Liver (tissue), 8 donors: ENCODE measurements at regions not wholly inside any gene's neighbourhood (a gene's known extent, or its start where the extent isn't known, plus 50 kb on each side); places are given as distances from the start of the nearest gene placed in this dataset.

Experiments
- DNase-seq: peaks from one replicate; pipeline ENCODE4 v3.0.0-alpha.2; 2017; ENCODE audit warnings: low spot score
- H3K27ac ChIP-seq, 2 donors: one replicate each; pipeline ENCODE4 v1.7.0; 2013; ENCODE audit warnings: inconsistent platforms in 2 of 2, low read length in 2 of 2, control low read depth in 1 of 2, low read depth in 1 of 2, mild to moderate bottlenecking in 1 of 2
- H3K27me3 ChIP-seq, 4 donors: one replicate each; pipeline versions ENCODE4 v1.6.1 to v1.7.0; 2013; ENCODE audit warnings: low read length in 3 of 4, inconsistent platforms in 1 of 4, mild to moderate bottlenecking in 1 of 4, moderate library complexity in 1 of 4; ENCODE audit not compliant: control insufficient read depth in 4 of 4, insufficient read depth in 4 of 4
- H3K36me3 ChIP-seq, 4 donors: one replicate each; pipeline versions ENCODE4 v1.6.1 to v1.7.0; 2013; ENCODE audit warnings: low read length in 3 of 4, mild to moderate bottlenecking in 3 of 4, low read depth in 1 of 4, moderate library complexity in 1 of 4; ENCODE audit not compliant: control insufficient read depth in 4 of 4, insufficient read depth in 3 of 4
- H3K4me1 ChIP-seq, 4 donors: one replicate each; pipeline versions ENCODE4 v1.6.1 to v1.7.0; 2013; ENCODE audit warnings: low read length in 3 of 4, mild to moderate bottlenecking in 3 of 4, moderate library complexity in 1 of 4; ENCODE audit not compliant: control insufficient read depth in 4 of 4, insufficient read depth in 4 of 4
- H3K4me3 ChIP-seq, 3 donors: one replicate each; pipeline versions ENCODE4 v1.6.1 to v1.7.0; 2013; ENCODE audit warnings: low read length in 3 of 3, control low read depth in 1 of 3, low read depth in 1 of 3, mild to moderate bottlenecking in 1 of 3
- H3K9ac ChIP-seq, 2 donors: one replicate each; pipeline ENCODE4 v1.7.0; 2013; ENCODE audit warnings: low read length in 2 of 2, mild to moderate bottlenecking in 2 of 2, moderate library complexity in 2 of 2, control low read depth in 1 of 2, low read depth in 1 of 2
- H3K9me3 ChIP-seq, 4 donors: one replicate each; pipeline versions ENCODE4 v1.6.1 to v1.7.0; 2013; ENCODE audit warnings: low read length in 3 of 4; ENCODE audit not compliant: control insufficient read depth in 4 of 4
- FOXA1 ChIP-seq: IDR thresholded peaks from 2 replicates; pipeline ENCODE4 v1.6.1; 2016; ENCODE audit warnings: antibody characterized with exemption
- FOXA2 ChIP-seq: IDR thresholded peaks from 2 replicates; pipeline ENCODE4 v1.6.1; 2016; ENCODE audit warnings: antibody characterized with exemption
- GABPA ChIP-seq, 2 donors: IDR thresholded peaks in 1 of 2; conservative IDR thresholded peaks in 1 of 2; 2 replicates each; pipeline ENCODE4 v1.6.1; 2016; ENCODE audit warnings: antibody characterized with exemption in 2 of 2, mild to moderate bottlenecking in 1 of 2, moderate library complexity in 1 of 2
- HNF4G ChIP-seq: IDR thresholded peaks from 2 replicates; pipeline ENCODE4 v1.6.1; 2016; ENCODE audit warnings: antibody characterized with exemption
- JUND ChIP-seq, 2 donors: IDR thresholded peaks; 2 replicates each; pipeline ENCODE4 v1.6.1; 2016; ENCODE audit warnings: antibody characterized with exemption in 2 of 2
- NR2F2 ChIP-seq: IDR thresholded peaks from 2 replicates; pipeline ENCODE4 v1.6.1; 2016; ENCODE audit warnings: antibody characterized with exemption
- RAD21 ChIP-seq, 2 donors: IDR thresholded peaks; 2 replicates each; pipeline ENCODE4 v1.6.1; 2016; ENCODE audit warnings: antibody characterized with exemption in 2 of 2, mild to moderate bottlenecking in 2 of 2
- RXRA ChIP-seq, 2 donors: IDR thresholded peaks; 2 replicates each; pipeline ENCODE4 v1.6.1; 2017 to 2018; ENCODE audit warnings: antibody characterized with exemption in 2 of 2, mild to moderate bottlenecking in 1 of 2
- TAF1 ChIP-seq: conservative IDR thresholded peaks from 2 replicates; pipeline ENCODE4 v1.6.1; 2016; ENCODE audit warnings: antibody characterized with exemption, mild to moderate bottlenecking
- YY1 ChIP-seq: IDR thresholded peaks from 2 replicates; pipeline ENCODE4 v1.6.1; 2016; ENCODE audit warnings: antibody characterized with exemption, mild to moderate bottlenecking
- WGBS: extraction: QIAGEN DNeasy Blood & Tissue Kit; methylation state at CpG from one replicate; pipeline ENCODE4 v1.1.7; 2013; 5-methylcytosine and 5-hydroxymethylcytosine counted together
- TF ChIP-seq, protein P1 (sequence below): fragments of 150-350 bp; IDR thresholded peaks from 2 replicates; pipeline ENCODE4 v1.5.1; 2017; ENCODE audit warnings: improper control_type of control experiment, low read depth, low read length; ENCODE audit not compliant: missing input control
- TF ChIP-seq, protein P2 (sequence below): IDR thresholded peaks from 2 replicates; pipeline ENCODE4 v1.6.1; 2016; ENCODE audit warnings: antibody characterized with exemption, mild to moderate bottlenecking
- TF ChIP-seq, protein P3 (sequence below): IDR thresholded peaks from 2 replicates; pipeline ENCODE4 v1.6.1; 2016; ENCODE audit warnings: antibody characterized with exemption
- TF ChIP-seq, protein P4 (sequence below): IDR thresholded peaks from 2 replicates; pipeline ENCODE4 v1.6.1; 2016; ENCODE audit warnings: antibody characterized with exemption
- TF ChIP-seq, protein P5 (sequence below): IDR thresholded peaks from 2 replicates; pipeline ENCODE4 v1.6.1; 2016; ENCODE audit warnings: antibody characterized with exemption
- donor health status: healthy.
- donor health status: healthy.
- donor health status: healthy.
- donor health status: healthy.
- donor health status: healthy.

DNA sequence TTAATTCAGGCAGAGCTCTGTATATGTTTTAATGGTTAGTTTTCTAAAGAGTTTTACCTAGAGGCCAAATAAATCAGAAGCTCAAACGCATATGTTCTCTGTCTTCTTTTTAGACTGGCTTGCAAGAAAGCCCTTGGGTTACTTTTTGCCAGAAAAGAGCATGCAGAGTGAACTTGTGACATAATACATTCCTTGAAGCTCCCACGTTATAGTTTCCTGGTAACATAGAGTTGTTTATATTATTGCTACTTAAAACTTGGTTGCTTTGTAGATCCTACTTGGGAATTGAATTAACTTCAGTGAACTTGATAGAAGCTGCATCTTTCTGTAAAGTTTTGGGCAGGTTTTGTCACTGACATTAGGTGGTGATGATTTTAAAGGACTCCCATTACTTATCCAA lies 102.9 kb downstream of the C9orf152 start (continued):
- TF ChIP-seq, protein P1, sequence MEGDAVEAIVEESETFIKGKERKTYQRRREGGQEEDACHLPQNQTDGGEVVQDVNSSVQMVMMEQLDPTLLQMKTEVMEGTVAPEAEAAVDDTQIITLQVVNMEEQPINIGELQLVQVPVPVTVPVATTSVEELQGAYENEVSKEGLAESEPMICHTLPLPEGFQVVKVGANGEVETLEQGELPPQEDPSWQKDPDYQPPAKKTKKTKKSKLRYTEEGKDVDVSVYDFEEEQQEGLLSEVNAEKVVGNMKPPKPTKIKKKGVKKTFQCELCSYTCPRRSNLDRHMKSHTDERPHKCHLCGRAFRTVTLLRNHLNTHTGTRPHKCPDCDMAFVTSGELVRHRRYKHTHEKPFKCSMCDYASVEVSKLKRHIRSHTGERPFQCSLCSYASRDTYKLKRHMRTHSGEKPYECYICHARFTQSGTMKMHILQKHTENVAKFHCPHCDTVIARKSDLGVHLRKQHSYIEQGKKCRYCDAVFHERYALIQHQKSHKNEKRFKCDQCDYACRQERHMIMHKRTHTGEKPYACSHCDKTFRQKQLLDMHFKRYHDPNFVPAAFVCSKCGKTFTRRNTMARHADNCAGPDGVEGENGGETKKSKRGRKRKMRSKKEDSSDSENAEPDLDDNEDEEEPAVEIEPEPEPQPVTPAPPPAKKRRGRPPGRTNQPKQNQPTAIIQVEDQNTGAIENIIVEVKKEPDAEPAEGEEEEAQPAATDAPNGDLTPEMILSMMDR = no peak
- TF ChIP-seq NR2F2 (no peak), HNF4G (no peak), RXRA (IDR thresholded peaks at IDR 0.05) (no peak), JUND (IDR thresholded peaks at IDR 0.05) (no peak)

DNA sequence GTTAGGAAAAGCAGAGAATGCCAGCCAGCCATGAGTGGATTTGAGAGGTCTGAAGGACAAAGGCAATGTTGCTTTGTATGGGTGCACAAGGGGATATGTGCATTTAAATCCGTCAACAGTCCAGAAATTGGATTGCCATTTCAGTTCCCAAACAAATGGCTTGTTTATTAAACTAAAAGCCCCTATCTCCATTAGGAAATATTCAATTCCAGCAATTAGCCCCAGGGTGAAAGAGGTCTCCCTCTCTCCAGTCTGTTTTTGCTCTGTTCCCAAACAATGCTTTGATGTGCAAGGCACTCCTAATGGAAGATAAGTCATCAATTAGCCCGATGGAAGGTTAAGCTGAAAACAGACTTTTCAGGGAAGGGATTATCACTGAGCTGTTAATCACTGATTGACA lies 101.3 kb downstream of the C9orf152 start:
- no peak overlapping the region for H3K4me3 ChIP-seq
- H3K27me3 ChIP-seq = no peaks in the 10 kb centered on the region
- no peak for DNase-seq
- H3K27ac ChIP-seq = no peak overlapping the region
- peaks cover 0 to 5% (median under 1%) of the 10 kb centered on the region in 4 donors for H3K36me3 ChIP-seq
- WGBS = 77% methylated on average over 2 of the region's 2 CpGs
- no peaks in the 10 kb centered on the region for H3K4me1 ChIP-seq
- H3K9me3 ChIP-seq = no peaks in the 10 kb centered on the region
- TF ChIP-seq NR2F2 = no peak
- TF ChIP-seq JUND (IDR thresholded peaks at IDR 0.05) = no peak
- no peak for TF ChIP-seq FOXA1
- TF ChIP-seq, protein P2, sequence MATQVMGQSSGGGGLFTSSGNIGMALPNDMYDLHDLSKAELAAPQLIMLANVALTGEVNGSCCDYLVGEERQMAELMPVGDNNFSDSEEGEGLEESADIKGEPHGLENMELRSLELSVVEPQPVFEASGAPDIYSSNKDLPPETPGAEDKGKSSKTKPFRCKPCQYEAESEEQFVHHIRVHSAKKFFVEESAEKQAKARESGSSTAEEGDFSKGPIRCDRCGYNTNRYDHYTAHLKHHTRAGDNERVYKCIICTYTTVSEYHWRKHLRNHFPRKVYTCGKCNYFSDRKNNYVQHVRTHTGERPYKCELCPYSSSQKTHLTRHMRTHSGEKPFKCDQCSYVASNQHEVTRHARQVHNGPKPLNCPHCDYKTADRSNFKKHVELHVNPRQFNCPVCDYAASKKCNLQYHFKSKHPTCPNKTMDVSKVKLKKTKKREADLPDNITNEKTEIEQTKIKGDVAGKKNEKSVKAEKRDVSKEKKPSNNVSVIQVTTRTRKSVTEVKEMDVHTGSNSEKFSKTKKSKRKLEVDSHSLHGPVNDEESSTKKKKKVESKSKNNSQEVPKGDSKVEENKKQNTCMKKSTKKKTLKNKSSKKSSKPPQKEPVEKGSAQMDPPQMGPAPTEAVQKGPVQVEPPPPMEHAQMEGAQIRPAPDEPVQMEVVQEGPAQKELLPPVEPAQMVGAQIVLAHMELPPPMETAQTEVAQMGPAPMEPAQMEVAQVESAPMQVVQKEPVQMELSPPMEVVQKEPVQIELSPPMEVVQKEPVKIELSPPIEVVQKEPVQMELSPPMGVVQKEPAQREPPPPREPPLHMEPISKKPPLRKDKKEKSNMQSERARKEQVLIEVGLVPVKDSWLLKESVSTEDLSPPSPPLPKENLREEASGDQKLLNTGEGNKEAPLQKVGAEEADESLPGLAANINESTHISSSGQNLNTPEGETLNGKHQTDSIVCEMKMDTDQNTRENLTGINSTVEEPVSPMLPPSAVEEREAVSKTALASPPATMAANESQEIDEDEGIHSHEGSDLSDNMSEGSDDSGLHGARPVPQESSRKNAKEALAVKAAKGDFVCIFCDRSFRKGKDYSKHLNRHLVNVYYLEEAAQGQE = no peak
- TF ChIP-seq, protein P3, sequence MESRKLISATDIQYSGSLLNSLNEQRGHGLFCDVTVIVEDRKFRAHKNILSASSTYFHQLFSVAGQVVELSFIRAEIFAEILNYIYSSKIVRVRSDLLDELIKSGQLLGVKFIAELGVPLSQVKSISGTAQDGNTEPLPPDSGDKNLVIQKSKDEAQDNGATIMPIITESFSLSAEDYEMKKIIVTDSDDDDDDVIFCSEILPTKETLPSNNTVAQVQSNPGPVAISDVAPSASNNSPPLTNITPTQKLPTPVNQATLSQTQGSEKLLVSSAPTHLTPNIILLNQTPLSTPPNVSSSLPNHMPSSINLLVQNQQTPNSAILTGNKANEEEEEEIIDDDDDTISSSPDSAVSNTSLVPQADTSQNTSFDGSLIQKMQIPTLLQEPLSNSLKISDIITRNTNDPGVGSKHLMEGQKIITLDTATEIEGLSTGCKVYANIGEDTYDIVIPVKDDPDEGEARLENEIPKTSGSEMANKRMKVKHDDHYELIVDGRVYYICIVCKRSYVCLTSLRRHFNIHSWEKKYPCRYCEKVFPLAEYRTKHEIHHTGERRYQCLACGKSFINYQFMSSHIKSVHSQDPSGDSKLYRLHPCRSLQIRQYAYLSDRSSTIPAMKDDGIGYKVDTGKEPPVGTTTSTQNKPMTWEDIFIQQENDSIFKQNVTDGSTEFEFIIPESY = no peak
- TF ChIP-seq RAD21 (IDR thresholded peaks at IDR 0.05) = no peak
- TF ChIP-seq, protein P4, sequence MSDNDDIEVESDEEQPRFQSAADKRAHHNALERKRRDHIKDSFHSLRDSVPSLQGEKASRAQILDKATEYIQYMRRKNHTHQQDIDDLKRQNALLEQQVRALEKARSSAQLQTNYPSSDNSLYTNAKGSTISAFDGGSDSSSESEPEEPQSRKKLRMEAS = no peak
- no peak for TF ChIP-seq YY1
- TF ChIP-seq, protein P1 = no peak
- no peak for TF ChIP-seq HNF4G
- TF ChIP-seq, protein P5, sequence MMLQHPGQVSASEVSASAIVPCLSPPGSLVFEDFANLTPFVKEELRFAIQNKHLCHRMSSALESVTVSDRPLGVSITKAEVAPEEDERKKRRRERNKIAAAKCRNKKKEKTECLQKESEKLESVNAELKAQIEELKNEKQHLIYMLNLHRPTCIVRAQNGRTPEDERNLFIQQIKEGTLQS = no peak
- no peak for TF ChIP-seq GABPA (IDR thresholded peaks at IDR 0.05 in 1 of 2, conservative IDR thresholded peaks at IDR 0.05 in 1 of 2)
- TF ChIP-seq RXRA (IDR thresholded peaks at IDR 0.05) = no peak
- no peak for TF ChIP-seq FOXA2
- TF ChIP-seq TAF1 = no peak
- H3K9ac ChIP-seq = no peak overlapping the region
